ENCODE measurements at regions not wholly inside any gene's neighbourhood (a gene's known extent, or its start where the extent isn't known, plus 50 kb on each side); places are given as distances from the start of the nearest gene placed in this dataset.

DNA sequence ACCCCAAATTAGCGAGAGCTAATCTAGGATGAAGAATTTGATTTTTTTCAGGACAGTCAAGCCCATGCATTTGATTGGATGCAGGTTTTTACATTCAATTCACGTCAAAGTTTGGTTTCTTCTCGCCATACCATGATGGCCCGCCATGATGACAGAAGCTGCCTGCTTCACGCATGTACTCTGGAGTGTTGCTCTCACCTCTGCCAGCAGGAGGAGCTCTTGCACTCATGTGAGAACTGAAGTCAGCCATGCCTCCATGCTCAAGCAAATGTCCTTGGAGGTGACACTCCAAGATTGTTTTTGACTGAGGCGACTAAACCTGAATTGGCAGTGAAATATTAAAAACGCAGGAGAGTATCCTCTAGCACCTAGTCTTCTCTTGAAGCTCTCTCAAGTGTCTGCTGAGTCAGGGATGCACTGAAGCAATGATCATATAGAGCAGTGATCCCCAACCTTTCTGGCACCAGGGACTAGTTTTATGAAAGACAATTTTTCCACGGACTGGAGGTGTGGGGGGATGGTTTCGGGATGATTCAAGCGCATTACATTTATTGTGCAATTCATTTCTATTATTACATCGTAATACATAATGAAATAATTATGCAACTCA, 120.9 kb downstream of the SAMMSON start:
- peak in 2 of 3 experiments; percentile 8 to 29 for DNase-seq (ENCODE audit: low read depth in 3 of 3)

DNA sequence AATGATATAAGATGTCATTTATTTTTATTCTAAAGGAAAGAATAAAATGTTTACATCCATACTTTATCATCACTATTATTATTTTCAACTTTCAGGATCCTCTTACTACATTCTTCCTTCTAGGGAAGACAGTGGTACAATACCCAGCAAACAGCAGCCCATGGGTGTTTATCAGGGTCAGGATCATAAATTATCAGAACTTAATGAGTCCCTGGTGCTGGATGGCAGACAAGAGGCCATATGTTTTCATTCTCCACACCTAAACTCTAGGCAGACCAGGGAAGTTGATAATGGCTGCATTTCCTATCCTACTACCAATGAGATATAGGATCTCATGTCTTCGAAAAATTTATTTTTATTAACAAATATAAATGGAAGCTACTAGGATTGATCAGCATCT, 127.7 kb downstream of the SAMMSON start:
- no peak for DNase-seq (ENCODE audit: low read depth in 3 of 3)

DNA sequence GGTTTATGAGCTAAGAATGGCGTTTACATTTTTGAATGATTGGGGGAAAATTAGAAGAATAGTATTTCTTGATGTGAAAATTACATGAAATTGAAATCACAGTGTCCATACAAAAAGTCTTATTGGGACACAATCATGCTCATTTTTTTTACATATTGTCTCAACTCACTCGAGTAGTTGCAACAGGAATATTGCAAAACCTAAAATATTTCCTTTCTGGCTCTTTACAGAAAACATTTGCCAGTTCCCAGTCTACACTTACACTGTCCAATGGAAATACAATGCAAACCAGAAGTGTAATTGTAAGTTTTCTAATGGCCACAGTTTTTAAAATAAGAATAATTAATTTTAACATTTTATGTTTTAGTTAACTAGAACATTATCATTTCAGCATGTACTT, 137.8 kb downstream of the SAMMSON start:
- DNase-seq (ENCODE audit: low read depth in 3 of 3): no peak

DNA sequence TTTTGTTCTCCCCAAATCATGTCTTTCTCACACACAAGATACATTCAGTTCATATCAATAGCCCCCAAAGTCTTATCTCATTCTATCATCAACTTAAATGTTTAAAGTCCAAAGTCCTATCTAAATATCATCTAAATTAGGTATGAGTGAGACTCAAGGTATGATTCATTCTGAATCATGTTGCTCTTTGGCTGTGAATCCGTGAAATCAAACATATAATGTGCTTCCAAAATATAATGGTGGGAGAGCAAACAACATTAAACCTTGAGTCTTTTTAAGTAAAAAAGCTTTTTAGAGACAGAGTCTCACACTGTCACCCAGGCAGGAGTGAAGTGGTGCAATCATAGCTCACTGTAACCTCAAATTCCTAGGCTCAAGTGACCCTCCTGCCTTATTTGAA, 139.1 kb downstream of the SAMMSON start:
- no peak for DNase-seq (ENCODE audit: low read depth in 3 of 3)
